CD14-positive monocyte (primary cell): ENCODE measurements at regions not wholly inside any gene's neighbourhood (a gene's known extent, or its start where the extent isn't known, plus 50 kb on each side); places are given as distances from the start of the nearest gene placed in this dataset.

Source experiments
- DNase-seq, 3 donors: peaks; one replicate each; pipeline ENCODE4 v3.0.0-alpha.2; 2011 to 2022
- H2AFZ ChIP-seq: 2 replicates; pipeline ENCODE4 v1.6.0; 2012; ENCODE audit warnings: mild to moderate bottlenecking, low read depth, low read length, inconsistent platforms; ENCODE audit not compliant: insufficient read depth, poor library complexity, severe bottlenecking
- H3K27ac ChIP-seq, 2 donors: 1 replicate in 1 of 2; 2 replicates in 1 of 2; pipeline ENCODE4 v1.5.1; 2012 to 2013; ENCODE audit warnings: low read length in 2 of 2, control low read depth in 1 of 2, inconsistent platforms in 1 of 2, low read depth in 1 of 2, mild to moderate bottlenecking in 1 of 2
- H3K27me3 ChIP-seq, 2 donors: one replicate each; pipeline versions ENCODE4 v1.6.0 to v1.6.1; 2011 to 2013; ENCODE audit warnings: low read length in 2 of 2; ENCODE audit not compliant: control insufficient read depth in 2 of 2, insufficient read depth in 2 of 2
- H3K36me3 ChIP-seq, 2 donors: replicated peaks in 1 of 2; 1 replicate in 1 of 2; 2 replicates in 1 of 2; pipeline versions ENCODE4 v1.5.1 to v1.6.1; 2012 to 2013; ENCODE audit warnings: low read length in 2 of 2, control low read depth in 1 of 2, inconsistent platforms in 1 of 2, mild to moderate bottlenecking in 1 of 2; ENCODE audit not compliant: insufficient read depth in 2 of 2, control insufficient read depth in 1 of 2
- H3K4me1 ChIP-seq, 2 donors: 1 replicate in 1 of 2; 2 replicates in 1 of 2; pipeline versions ENCODE4 v1.5.1 to v1.6.1; 2012 to 2013; ENCODE audit warnings: low read length in 2 of 2, control low read depth in 1 of 2, inconsistent platforms in 1 of 2, mild to moderate bottlenecking in 1 of 2, moderate library complexity in 1 of 2; ENCODE audit not compliant: insufficient read depth in 2 of 2, control insufficient read depth in 1 of 2
- H3K4me2 ChIP-seq: replicated peaks from 2 replicates; pipeline ENCODE3; 2012; ENCODE audit warnings: low read length, moderate library complexity, mild to moderate bottlenecking; ENCODE audit not compliant: poor library complexity, severe bottlenecking; ENCODE audit errors: extremely low read depth
- H3K4me3 ChIP-seq, 3 experiments: fragments of 200-600 bp in 1 of 3; sonication (generic) in 1 of 3; replicated peaks in 1 of 3; 1 replicate in 2 of 3; 2 replicates in 1 of 3; pipeline ENCODE4 v1.5.1; 2011 to 2013; ENCODE audit warnings: low read length in 3 of 3, mild to moderate bottlenecking in 3 of 3, control low read depth in 2 of 3, low read depth in 2 of 3, inconsistent platforms in 1 of 3, moderate library complexity in 1 of 3
- H3K79me2 ChIP-seq: 2 replicates; pipeline ENCODE4 v1.6.0; 2012; ENCODE audit warnings: mild to moderate bottlenecking, control low read depth, inconsistent platforms, low read length, moderate library complexity; ENCODE audit not compliant: insufficient read depth
- H3K9ac ChIP-seq: 2 replicates; pipeline ENCODE4 v1.6.0; 2017; ENCODE audit warnings: low read length, mild to moderate bottlenecking; ENCODE audit not compliant: insufficient read depth, poor library complexity, severe bottlenecking
- H3K9me3 ChIP-seq, 2 donors: replicated peaks in 1 of 2; 1 replicate in 1 of 2; 2 replicates in 1 of 2; pipeline versions ENCODE4 v1.5.1 to v1.6.1; 2012 to 2013; ENCODE audit warnings: low read length in 2 of 2, control low read depth in 1 of 2; ENCODE audit not compliant: control insufficient read depth in 1 of 2, insufficient read depth in 1 of 2
- H4K20me1 ChIP-seq: 2 replicates; pipeline ENCODE4 v1.6.0; 2012; ENCODE audit warnings: mild to moderate bottlenecking, low read length, control low read depth, moderate library complexity; ENCODE audit not compliant: insufficient read depth
- H3K27ac Mint-ChIP-seq, 7 donors: one replicate each; pipeline ENCODE4 v1.8.0; 2020; ENCODE audit warnings: mild to moderate bottlenecking in 7 of 7, mixed read lengths in 7 of 7, moderate library complexity in 6 of 7, inconsistent platforms in 2 of 7
- H3K27me3 Mint-ChIP-seq, 3 donors: one replicate each; pipeline ENCODE4 v1.8.0; 2021 to 2022; ENCODE audit warnings: low read depth in 3 of 3, mild to moderate bottlenecking in 3 of 3, mixed read lengths in 3 of 3, moderate library complexity in 3 of 3, inconsistent platforms in 1 of 3
- H3K36me3 Mint-ChIP-seq, 2 donors: one replicate each; pipeline ENCODE4 v1.8.0; 2020; ENCODE audit warnings: mixed read lengths in 2 of 2, inconsistent platforms in 1 of 2, mild to moderate bottlenecking in 1 of 2
- H3K4me1 Mint-ChIP-seq: one replicate; pipeline ENCODE4 v1.8.0; 2020; ENCODE audit warnings: mild to moderate bottlenecking, mixed read lengths
- H3K4me3 Mint-ChIP-seq, 2 donors: one replicate each; pipeline ENCODE4 v1.8.0; 2020; ENCODE audit warnings: mild to moderate bottlenecking in 2 of 2, mixed read lengths in 2 of 2, moderate library complexity in 1 of 2
- H3K9me3 Mint-ChIP-seq, 7 donors: one replicate each; pipeline ENCODE4 v1.8.0; 2020 to 2022; ENCODE audit warnings: mixed read lengths in 7 of 7, mild to moderate bottlenecking in 6 of 7, moderate library complexity in 6 of 7, inconsistent platforms in 2 of 7
- WGBS: methylation state at CpG from one replicate; pipeline ENCODE4 v1.1.5; 2013; ENCODE audit warnings: missing lambda C conversion rate; ENCODE audit not compliant: insufficient coverage; 5-methylcytosine and 5-hydroxymethylcytosine counted together
- intact Hi-C, 2 donors: fragments of 100-400 bp; cut with micrococcal nuclease; formaldehyde crosslinking; loops; one replicate each; pipeline versions ENCODE4 v1.15.0 to v1.15.1; 2023
- TF ChIP-seq, protein P1 (sequence below): fragments of 200-600 bp; IDR thresholded peaks from one replicate; pipeline ENCODE4 v1.8.0; 2022; ENCODE audit warnings: antibody characterized with exemption, mild to moderate bottlenecking

- peaks cover 0 to 5% of the 10 kb centered on the region in 2 donors for H3K9me3 ChIP-seq
- no peak for DNase-seq
- H3K27me3 ChIP-seq, result no peaks in the 10 kb centered on the region
- Mint-ChIP-seq H3K9me3 (peaks cover 8 to 25% (median 14%) of the 10 kb centered on the region in 7 donors), H3K27me3 (no peaks in the 10 kb centered on the region), H3K27ac (no peak overlapping the region), H3K4me3 (no peak overlapping the region), H3K36me3 (no peaks in the 10 kb centered on the region), H3K4me1 (no peaks in the 10 kb centered on the region)
- H3K27ac ChIP-seq, result no peak overlapping the region
- intact Hi-C loops, result no loop called here
- no peaks in the 10 kb centered on the region for H3K36me3 ChIP-seq
- TF ChIP-seq, protein P1, sequence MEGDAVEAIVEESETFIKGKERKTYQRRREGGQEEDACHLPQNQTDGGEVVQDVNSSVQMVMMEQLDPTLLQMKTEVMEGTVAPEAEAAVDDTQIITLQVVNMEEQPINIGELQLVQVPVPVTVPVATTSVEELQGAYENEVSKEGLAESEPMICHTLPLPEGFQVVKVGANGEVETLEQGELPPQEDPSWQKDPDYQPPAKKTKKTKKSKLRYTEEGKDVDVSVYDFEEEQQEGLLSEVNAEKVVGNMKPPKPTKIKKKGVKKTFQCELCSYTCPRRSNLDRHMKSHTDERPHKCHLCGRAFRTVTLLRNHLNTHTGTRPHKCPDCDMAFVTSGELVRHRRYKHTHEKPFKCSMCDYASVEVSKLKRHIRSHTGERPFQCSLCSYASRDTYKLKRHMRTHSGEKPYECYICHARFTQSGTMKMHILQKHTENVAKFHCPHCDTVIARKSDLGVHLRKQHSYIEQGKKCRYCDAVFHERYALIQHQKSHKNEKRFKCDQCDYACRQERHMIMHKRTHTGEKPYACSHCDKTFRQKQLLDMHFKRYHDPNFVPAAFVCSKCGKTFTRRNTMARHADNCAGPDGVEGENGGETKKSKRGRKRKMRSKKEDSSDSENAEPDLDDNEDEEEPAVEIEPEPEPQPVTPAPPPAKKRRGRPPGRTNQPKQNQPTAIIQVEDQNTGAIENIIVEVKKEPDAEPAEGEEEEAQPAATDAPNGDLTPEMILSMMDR, result no peak
- no peaks in the 10 kb centered on the region for H3K4me1 ChIP-seq
- no peak overlapping the region for H3K4me2 ChIP-seq
- no CpG with 5 or more reads among the region's 1 CpG for WGBS
- no peak overlapping the region for H2AFZ ChIP-seq
- no peak overlapping the region for H3K4me3 ChIP-seq
- H4K20me1 ChIP-seq, result no peaks in the 10 kb centered on the region
- no peaks in the 10 kb centered on the region for H3K79me2 ChIP-seq
- no peak overlapping the region for H3K9ac ChIP-seq
Observed at GRCh38 chr13:38283346-38283745, 66.3 kb upstream of the UFM1 start.

DNA sequence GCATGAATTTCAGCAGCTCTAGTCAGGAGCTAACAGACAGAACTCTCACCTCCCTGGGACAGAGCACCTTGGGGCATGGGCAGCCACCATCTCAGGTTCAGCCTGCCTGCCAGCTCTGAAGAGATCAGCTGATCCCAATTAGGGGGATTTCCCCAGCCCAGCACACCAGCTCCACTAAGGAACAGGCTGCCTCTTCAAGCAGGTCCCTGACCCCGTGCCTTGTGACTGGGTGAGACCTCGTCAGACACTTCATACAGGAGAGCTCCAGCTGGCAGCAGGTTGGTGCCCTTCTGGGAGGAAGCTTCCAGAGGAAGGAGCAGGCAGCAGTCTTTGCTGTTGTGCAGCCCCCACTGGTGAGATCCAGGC, 84.5 kb upstream of the UFM1 start:
- intact Hi-C loops, result no loop called here
- Histone ChIP-seq H3K4me3 (no peak overlapping the region), H3K27ac (no peak overlapping the region), H2AFZ (no peak overlapping the region), H4K20me1 (no peaks in the 10 kb centered on the region), H3K36me3 (no peaks in the 10 kb centered on the region), H3K27me3 (no peaks in the 10 kb centered on the region), H3K9ac (no peak overlapping the region), H3K79me2 (no peaks in the 10 kb centered on the region), H3K9me3 (peaks cover 12 to 13% of the 10 kb centered on the region in 2 donors), H3K4me1 (no peaks in the 10 kb centered on the region), H3K4me2 (no peak overlapping the region)
- Mint-ChIP-seq H3K27me3 (no peaks in the 10 kb centered on the region), H3K27ac (peak overlapping the region in 1 of 7 donors; percentile 1), H3K9me3 (peaks cover 10 to 32% (median 16%) of the 10 kb centered on the region in 7 donors), H3K36me3 (no peaks in the 10 kb centered on the region), H3K4me1 (no peaks in the 10 kb centered on the region), H3K4me3 (no peak overlapping the region)
- TF ChIP-seq, protein P1, result no peak
- WGBS, result 82% methylated on average over 2 of the region's 2 CpGs
- DNase-seq, result no peak
